Esophagus squamous epithelium (tissue), 5 donors: ENCODE measurements at regions not wholly inside any gene's neighbourhood (a gene's known extent, or its start where the extent isn't known, plus 50 kb on each side); places are given as distances from the start of the nearest gene placed in this dataset.

Experiments used
- DNase-seq: peaks from one replicate; lab custom pipeline; 2025; lab: John Stamatoyannopoulos, UW
- H3K27ac ChIP-seq, 4 donors: fragments of 200-600 bp; sonication (generic); one replicate each; pipeline ENCODE4 v1.5.1; 2016 to 2019; ENCODE audit warnings: mild to moderate bottlenecking in 1 of 4
- H3K27me3 ChIP-seq, 4 donors: fragments of 200-600 bp; sonication (generic); 1 replicate in 3 of 4; 2 replicates in 1 of 4; pipeline versions ENCODE4 v1.5.1 to v1.6.0; 2017 to 2021; ENCODE audit warnings: antibody characterized with exemption in 1 of 4
- H3K36me3 ChIP-seq, 3 donors: fragments of 200-600 bp; sonication (generic); one replicate each; pipeline ENCODE4 v1.5.1; 2016 to 2019
- H3K4me1 ChIP-seq, 3 donors: fragments of 200-600 bp; sonication (generic); one replicate each; pipeline ENCODE4 v1.5.1; 2017 to 2019
- H3K4me3 ChIP-seq, 4 donors: fragments of 200-600 bp; sonication (generic); 1 replicate in 3 of 4; 2 replicates in 1 of 4; pipeline ENCODE4 v1.5.1; 2016 to 2019; ENCODE audit warnings: mild to moderate bottlenecking in 2 of 4, moderate library complexity in 1 of 4
- H3K9me3 ChIP-seq, 3 donors: fragments of 200-600 bp; sonication (generic); one replicate each; pipeline ENCODE4 v1.5.1; 2016 to 2019
- POLR2A ChIP-seq, 4 donors: fragments of 450-650 bp; IDR thresholded peaks; one replicate each; pipeline ENCODE4 v1.6.1; 2017; ENCODE audit warnings: antibody characterized with exemption in 4 of 4, mild to moderate bottlenecking in 4 of 4, moderate library complexity in 3 of 4
- WGBS, 2 donors: methylation state at CpG; one replicate each; pipeline ENCODE4 v1.1.5; 2018; 5-methylcytosine and 5-hydroxymethylcytosine counted together
- intact Hi-C: fragments of 100-400 bp; cut with DNase I; formaldehyde crosslinking; loops from one replicate; pipeline ENCODE4 v1.15.0; 2022
- TF ChIP-seq, protein P1 (sequence below), 6 experiments: fragments of 450-650 bp in 4 of 6; fragments of 200-600 bp in 2 of 6; sonication (generic) in 2 of 6; IDR thresholded peaks; one replicate each; pipeline ENCODE4 v1.5.1; 2016 to 2019; ENCODE audit warnings: antibody characterized with exemption in 6 of 6, mild to moderate bottlenecking in 4 of 6, moderate library complexity in 4 of 6
- donor health status: DM: yes; HTN: yes; CAD: no.

DNA sequence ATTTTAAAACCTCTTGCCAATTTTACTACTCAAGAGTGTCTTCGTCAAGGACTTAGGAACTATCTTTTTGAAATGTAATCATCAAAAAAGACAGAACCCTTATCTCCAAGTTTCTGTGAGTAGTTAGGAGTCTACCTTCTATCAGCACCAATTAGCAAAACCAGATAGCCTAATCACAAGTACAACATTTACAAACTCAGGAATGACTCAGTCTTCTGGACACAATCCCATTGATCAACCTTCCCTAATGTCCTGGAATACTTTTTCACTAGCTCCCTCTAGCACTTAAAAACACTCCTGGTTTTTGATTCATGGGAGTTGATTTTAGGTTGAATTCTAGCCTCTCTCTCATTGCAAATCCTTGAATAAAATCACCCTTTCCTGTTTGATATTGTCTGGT, 680.7 kb downstream of the PRR16 start:
- DNase-seq: no peak
- TF ChIP-seq, protein P1, sequence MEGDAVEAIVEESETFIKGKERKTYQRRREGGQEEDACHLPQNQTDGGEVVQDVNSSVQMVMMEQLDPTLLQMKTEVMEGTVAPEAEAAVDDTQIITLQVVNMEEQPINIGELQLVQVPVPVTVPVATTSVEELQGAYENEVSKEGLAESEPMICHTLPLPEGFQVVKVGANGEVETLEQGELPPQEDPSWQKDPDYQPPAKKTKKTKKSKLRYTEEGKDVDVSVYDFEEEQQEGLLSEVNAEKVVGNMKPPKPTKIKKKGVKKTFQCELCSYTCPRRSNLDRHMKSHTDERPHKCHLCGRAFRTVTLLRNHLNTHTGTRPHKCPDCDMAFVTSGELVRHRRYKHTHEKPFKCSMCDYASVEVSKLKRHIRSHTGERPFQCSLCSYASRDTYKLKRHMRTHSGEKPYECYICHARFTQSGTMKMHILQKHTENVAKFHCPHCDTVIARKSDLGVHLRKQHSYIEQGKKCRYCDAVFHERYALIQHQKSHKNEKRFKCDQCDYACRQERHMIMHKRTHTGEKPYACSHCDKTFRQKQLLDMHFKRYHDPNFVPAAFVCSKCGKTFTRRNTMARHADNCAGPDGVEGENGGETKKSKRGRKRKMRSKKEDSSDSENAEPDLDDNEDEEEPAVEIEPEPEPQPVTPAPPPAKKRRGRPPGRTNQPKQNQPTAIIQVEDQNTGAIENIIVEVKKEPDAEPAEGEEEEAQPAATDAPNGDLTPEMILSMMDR (IDR thresholded peaks at IDR 0.05): no peak
- no peak for TF ChIP-seq POLR2A (IDR thresholded peaks at IDR 0.05)
- 56 to 63% methylated on average over 1 of the region's 1 CpG for WGBS, 2 donors
- H3K4me3 ChIP-seq: no peak overlapping the region
- no peak overlapping the region for H3K27ac ChIP-seq
- H3K27me3 ChIP-seq: no peaks in the 10 kb centered on the region
- intact Hi-C loops: no loop called here
- no peaks in the 10 kb centered on the region for H3K9me3 ChIP-seq
- H3K36me3 ChIP-seq: no peaks in the 10 kb centered on the region
- H3K4me1 ChIP-seq: no peaks in the 10 kb centered on the region

DNA sequence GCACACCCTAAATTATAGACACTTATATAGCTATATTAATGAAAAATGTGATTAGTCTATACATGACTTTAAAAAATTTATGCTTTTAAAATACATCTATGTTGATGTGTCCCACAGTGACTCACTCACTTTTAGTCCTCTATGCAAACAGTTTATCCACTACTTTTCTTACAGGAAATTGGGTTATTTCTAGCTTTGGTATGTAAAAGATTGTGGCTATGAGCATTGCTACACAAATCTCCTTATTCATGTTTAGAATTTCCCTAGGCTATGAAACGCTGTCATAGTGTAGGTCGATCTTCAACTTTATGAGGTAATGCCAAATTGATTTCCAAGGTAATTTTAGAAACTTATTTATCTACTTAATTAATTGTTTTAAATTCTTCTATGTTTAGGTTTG, 687.4 kb downstream of the PRR16 start:
- Histone ChIP-seq H3K36me3 (no peaks in the 10 kb centered on the region), H3K27me3 (no peaks in the 10 kb centered on the region), H3K27ac (no peak overlapping the region), H3K4me1 (no peaks in the 10 kb centered on the region), H3K4me3 (no peak overlapping the region), H3K9me3 (no peaks in the 10 kb centered on the region)
- 71 to 81% methylated on average over 2 of the region's 2 CpGs for WGBS, 2 donors
- DNase-seq: no peak
- intact Hi-C loops: no loop called here
- TF ChIP-seq, protein P1 (IDR thresholded peaks at IDR 0.05): no peak
- no peak for TF ChIP-seq POLR2A (IDR thresholded peaks at IDR 0.05)

DNA sequence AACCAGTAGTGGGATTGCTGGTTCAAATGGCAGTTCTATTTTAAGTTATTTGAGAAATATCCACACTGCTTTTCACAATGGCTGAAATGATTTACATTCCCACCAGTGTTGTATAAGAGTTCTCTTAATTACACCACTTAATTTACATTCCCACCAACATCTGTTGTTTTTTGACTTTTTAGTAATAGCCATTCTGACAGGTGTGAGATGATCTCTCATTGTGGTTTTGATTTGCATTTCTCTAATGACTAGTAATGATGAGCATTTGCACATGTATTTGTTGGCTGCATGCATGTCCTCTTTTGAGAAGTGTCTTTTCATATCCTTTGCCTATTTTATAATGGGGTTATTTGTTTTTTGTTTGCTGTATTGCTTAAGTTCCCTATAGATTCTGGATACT, 688.3 kb downstream of the PRR16 start:
- Histone ChIP-seq H3K4me3 (no peak overlapping the region), H3K27ac (no peak overlapping the region), H3K36me3 (no peaks in the 10 kb centered on the region), H3K4me1 (no peaks in the 10 kb centered on the region), H3K27me3 (no peaks in the 10 kb centered on the region), H3K9me3 (no peaks in the 10 kb centered on the region)
- no peak for TF ChIP-seq POLR2A (IDR thresholded peaks at IDR 0.05)
- TF ChIP-seq, protein P1 (IDR thresholded peaks at IDR 0.05): no peak
- intact Hi-C loops: no loop called here
- no peak for DNase-seq

DNA sequence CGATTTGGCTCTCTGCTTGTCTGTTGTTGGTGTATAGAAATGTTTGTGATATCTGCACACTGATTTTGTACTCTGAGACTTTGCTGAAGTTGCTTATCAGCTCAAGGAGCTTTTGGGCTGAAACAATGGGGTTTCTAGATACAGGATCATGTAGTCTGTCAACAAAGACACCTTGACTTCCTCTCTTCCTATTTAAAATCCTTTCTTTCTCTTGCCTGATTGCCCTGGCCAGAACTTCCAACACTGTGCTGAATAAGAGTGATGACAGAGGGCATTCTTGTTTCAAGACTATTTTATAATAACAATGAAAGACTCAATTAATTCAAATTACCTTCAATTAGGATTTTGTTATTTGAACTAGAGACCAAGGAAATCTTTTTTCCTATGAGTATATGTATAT, 692.5 kb downstream of the PRR16 start:
- WGBS, 2 donors: 63 to 95% methylated on average over 1 of the region's 1 CpG
- no peak overlapping the region for H3K4me3 ChIP-seq
- no peaks in the 10 kb centered on the region for H3K27me3 ChIP-seq
- H3K9me3 ChIP-seq: no peaks in the 10 kb centered on the region
- TF ChIP-seq POLR2A (IDR thresholded peaks at IDR 0.05): no peak
- TF ChIP-seq, protein P1 (IDR thresholded peaks at IDR 0.05): no peak
- H3K27ac ChIP-seq: no peak overlapping the region
- H3K36me3 ChIP-seq: no peaks in the 10 kb centered on the region
- H3K4me1 ChIP-seq: no peaks in the 10 kb centered on the region
- intact Hi-C loops: no loop called here
- no peak for DNase-seq

DNA sequence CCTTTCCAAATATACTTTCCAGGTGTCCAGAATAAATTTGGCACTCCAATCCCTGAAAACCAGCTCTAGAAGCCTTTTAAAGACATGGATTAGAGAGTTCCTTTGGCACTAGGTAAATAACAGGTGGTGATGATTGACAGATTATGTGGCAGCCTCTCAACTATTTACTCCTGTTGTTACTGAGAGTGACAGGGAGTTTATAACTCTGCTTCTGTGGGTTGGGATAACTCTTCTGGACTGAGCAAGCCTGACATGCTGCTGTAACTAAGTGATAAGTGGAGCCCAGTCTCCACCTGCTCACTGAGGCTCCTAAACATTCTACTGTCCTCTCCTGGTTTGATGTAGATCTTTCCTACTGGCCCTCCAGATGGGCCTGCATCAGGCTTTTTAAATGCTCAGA, 693.2 kb upstream of the FTMT start:
- intact Hi-C loops: no loop called here
- no peaks in the 10 kb centered on the region for H3K4me1 ChIP-seq
- no peak overlapping the region for H3K27ac ChIP-seq
- no peaks in the 10 kb centered on the region for H3K27me3 ChIP-seq
- H3K4me3 ChIP-seq: no peak overlapping the region
- no peak for TF ChIP-seq POLR2A (IDR thresholded peaks at IDR 0.05)
- TF ChIP-seq, protein P1 (IDR thresholded peaks at IDR 0.05): no peak
- DNase-seq: no peak
- H3K36me3 ChIP-seq: no peaks in the 10 kb centered on the region
- H3K9me3 ChIP-seq: no peaks in the 10 kb centered on the region
